ENCODE measurements at regions not wholly inside any gene's neighbourhood (a gene's known extent, or its start where the extent isn't known, plus 50 kb on each side); places are given as distances from the start of the nearest gene placed in this dataset.
A peak's percentile ranks its signal among the peaks of the same experiment; 100 is the strongest.

- no peak overlapping the region for H3K27ac ChIP-seq (ENCODE audit: low read depth, low read length)
- H3K4me3 ChIP-seq (ENCODE audit: insufficient read depth, low read depth, low read length) = no peak overlapping the region
- TF ChIP-seq CTCF (IDR thresholded peaks at IDR 0.05; ENCODE audit: insufficient read depth, low read depth, low read length) (peak; percentile 59), EZH2 (IDR thresholded peaks at IDR 0.05; ENCODE audit: insufficient read depth, low read length) (no peak)
- no peaks in the 10 kb centered on the region for H3K27me3 ChIP-seq (ENCODE audit: insufficient read depth, low read length)
- no peaks in the 10 kb centered on the region for H3K9me3 ChIP-seq (ENCODE audit: insufficient read depth, low read depth, low read length)
- no peak overlapping the region for H3K4me2 ChIP-seq (ENCODE audit: low read length)
- no peak for FAIRE-seq
- H2AFZ ChIP-seq (ENCODE audit: low read depth, low read length) = no peak overlapping the region
- Mint-ChIP-seq H3K4me1 (ENCODE audit: low read depth, unreplicated experiment) (peaks cover 13% of the 10 kb centered on the region), H3K27me3 (ENCODE audit: low read depth, unreplicated experiment) (no peaks in the 10 kb centered on the region), H3K27ac (ENCODE audit: unreplicated experiment) (peak overlapping the region; percentile 12), H3K36me3 (ENCODE audit: low read depth, unreplicated experiment) (peaks cover 2% of the 10 kb centered on the region), H3K4me3 (ENCODE audit: unreplicated experiment) (no peak overlapping the region), H3K9me3 (ENCODE audit: unreplicated experiment) (peaks cover 7% of the 10 kb centered on the region)
- no peaks in the 10 kb centered on the region for H4K20me1 ChIP-seq (ENCODE audit: insufficient read depth, low read length)
- no peaks in the 10 kb centered on the region for H3K36me3 ChIP-seq (ENCODE audit: insufficient read depth, low read length)
- no peak overlapping the region for H3K9ac ChIP-seq (ENCODE audit: low read length)
- H3K4me1 ChIP-seq (ENCODE audit: insufficient read depth, low read length) = no peaks in the 10 kb centered on the region
- no peaks in the 10 kb centered on the region for H3K79me2 ChIP-seq (ENCODE audit: insufficient read depth, low read length)
- peak; percentile 4 for DNase-seq (ENCODE audit: low read depth)
Measured at GRCh38 chr14:95431199-95432143, 85.0 kb downstream of the SYNE3 start.

- peaks cover 2% of the 10 kb centered on the region for H3K9me3 Mint-ChIP-seq (ENCODE audit: unreplicated experiment)
- Histone ChIP-seq H4K20me1 (ENCODE audit: insufficient read depth, low read length) (no peaks in the 10 kb centered on the region), H3K27ac (ENCODE audit: low read depth, low read length) (no peak overlapping the region), H3K4me2 (ENCODE audit: low read length) (no peak overlapping the region), H3K9me3 (ENCODE audit: insufficient read depth, low read depth, low read length) (no peaks in the 10 kb centered on the region), H3K9ac (ENCODE audit: low read length) (no peak overlapping the region), H3K36me3 (ENCODE audit: insufficient read depth, low read length) (no peaks in the 10 kb centered on the region), H3K4me3 (ENCODE audit: insufficient read depth, low read depth, low read length) (no peak overlapping the region), H3K27me3 (ENCODE audit: insufficient read depth, low read length) (no peaks in the 10 kb centered on the region), H2AFZ (ENCODE audit: low read depth, low read length) (no peak overlapping the region), H3K4me1 (ENCODE audit: insufficient read depth, low read length) (no peaks in the 10 kb centered on the region), H3K79me2 (ENCODE audit: insufficient read depth, low read length) (no peaks in the 10 kb centered on the region)
- no peak for FAIRE-seq
- no peaks in the 10 kb centered on the region for H3K27me3 Mint-ChIP-seq (ENCODE audit: low read depth, unreplicated experiment)
- H3K36me3 Mint-ChIP-seq (ENCODE audit: low read depth, unreplicated experiment) = peaks cover 2% of the 10 kb centered on the region
- H3K4me3 Mint-ChIP-seq (ENCODE audit: unreplicated experiment) = no peak overlapping the region
- no peak overlapping the region for H3K27ac Mint-ChIP-seq (ENCODE audit: unreplicated experiment)
- TF ChIP-seq CTCF (IDR thresholded peaks at IDR 0.05; ENCODE audit: insufficient read depth, low read depth, low read length) = no peak
- no peak for TF ChIP-seq EZH2 (IDR thresholded peaks at IDR 0.05; ENCODE audit: insufficient read depth, low read length)
- no peak for DNase-seq (ENCODE audit: low read depth)
- peaks cover 7% of the 10 kb centered on the region for H3K4me1 Mint-ChIP-seq (ENCODE audit: low read depth, unreplicated experiment)
Measured at GRCh38 chr14:95428557-95428956, 87.9 kb downstream of the SYNE3 start.

- Histone ChIP-seq H3K27me3 (ENCODE audit: insufficient read depth, low read length) (no peaks in the 10 kb centered on the region), H3K36me3 (ENCODE audit: insufficient read depth, low read length) (no peaks in the 10 kb centered on the region), H3K9ac (ENCODE audit: low read length) (no peak overlapping the region), H4K20me1 (ENCODE audit: insufficient read depth, low read length) (no peaks in the 10 kb centered on the region), H3K9me3 (ENCODE audit: insufficient read depth, low read depth, low read length) (no peaks in the 10 kb centered on the region), H2AFZ (ENCODE audit: low read depth, low read length) (no peak overlapping the region), H3K4me3 (ENCODE audit: insufficient read depth, low read depth, low read length) (no peak overlapping the region), H3K79me2 (ENCODE audit: insufficient read depth, low read length) (no peaks in the 10 kb centered on the region), H3K27ac (ENCODE audit: low read depth, low read length) (no peak overlapping the region), H3K4me1 (ENCODE audit: insufficient read depth, low read length) (no peaks in the 10 kb centered on the region), H3K4me2 (ENCODE audit: low read length) (no peak overlapping the region)
- peaks cover 4% of the 10 kb centered on the region for H3K4me1 Mint-ChIP-seq (ENCODE audit: low read depth, unreplicated experiment)
- DNase-seq (ENCODE audit: low read depth) (no peak), FAIRE-seq (no peak)
- H3K27me3 Mint-ChIP-seq (ENCODE audit: low read depth, unreplicated experiment) = peaks cover 7% of the 10 kb centered on the region
- H3K4me3 Mint-ChIP-seq (ENCODE audit: unreplicated experiment) = no peak overlapping the region
- no peak overlapping the region for H3K27ac Mint-ChIP-seq (ENCODE audit: unreplicated experiment)
- peaks cover 5% of the 10 kb centered on the region for H3K36me3 Mint-ChIP-seq (ENCODE audit: low read depth, unreplicated experiment)
- peaks cover 8% of the 10 kb centered on the region for H3K9me3 Mint-ChIP-seq (ENCODE audit: unreplicated experiment)
- TF ChIP-seq EZH2 (IDR thresholded peaks at IDR 0.05; ENCODE audit: insufficient read depth, low read length) (no peak), CTCF (IDR thresholded peaks at IDR 0.05; ENCODE audit: insufficient read depth, low read depth, low read length) (no peak)
Measured at GRCh38 chr14:95426116-95426475, 90.4 kb downstream of the SYNE3 start.
